Trophoblast cell (in vitro differentiated cells and primary cell): ENCODE measurements at regions not wholly inside any gene's neighbourhood (a gene's known extent, or its start where the extent isn't known, plus 50 kb on each side); places are given as distances from the start of the nearest gene placed in this dataset.

Experiments
- DNase-seq, 2 donors: peaks; one replicate each; pipeline ENCODE4 v3.0.0-alpha.2; 2016
- H2AFZ ChIP-seq: 2 replicates; pipeline ENCODE4 v1.6.1; 2013; ENCODE audit warnings: low read length, moderate library complexity, mild to moderate bottlenecking; ENCODE audit not compliant: insufficient read depth, poor library complexity
- H2AK5ac ChIP-seq: 2 replicates; pipeline ENCODE4 v1.6.1; 2013; ENCODE audit warnings: mild to moderate bottlenecking, low read length
- H2BK120ac ChIP-seq: 2 replicates; pipeline ENCODE4 v1.6.1; 2013; ENCODE audit warnings: low read length, mild to moderate bottlenecking, moderate library complexity; ENCODE audit not compliant: insufficient read depth, poor library complexity
- H2BK12ac ChIP-seq: 2 replicates; pipeline ENCODE4 v1.6.1; 2013; ENCODE audit warnings: mild to moderate bottlenecking, low read length, moderate library complexity
- H2BK5ac ChIP-seq: 2 replicates; pipeline ENCODE4 v1.6.1; 2013; ENCODE audit warnings: low read length, low read depth, moderate library complexity, mild to moderate bottlenecking; ENCODE audit not compliant: poor library complexity
- H3K14ac ChIP-seq: 2 replicates; pipeline ENCODE4 v1.6.1; 2013; ENCODE audit warnings: mild to moderate bottlenecking, low read length
- H3K18ac ChIP-seq: 2 replicates; pipeline ENCODE4 v1.6.1; 2013; ENCODE audit warnings: mild to moderate bottlenecking, low read length
- H3K23ac ChIP-seq: 2 replicates; pipeline ENCODE4 v1.6.1; 2013; ENCODE audit warnings: low read length
- H3K27ac ChIP-seq: 2 replicates; pipeline ENCODE4 v1.5.1; 2013; ENCODE audit warnings: low read depth, mild to moderate bottlenecking, inconsistent platforms, low read length, moderate library complexity
- H3K27me3 ChIP-seq: 2 replicates; pipeline ENCODE4 v1.6.1; 2013; ENCODE audit warnings: inconsistent platforms, mild to moderate bottlenecking, low read length, moderate library complexity; ENCODE audit not compliant: insufficient read depth
- H3K36me3 ChIP-seq, 2 experiments: 1 replicate in 1 of 2; 2 replicates in 1 of 2; pipeline ENCODE4 v1.6.1; 2013; ENCODE audit warnings: low read length in 2 of 2, mild to moderate bottlenecking in 2 of 2, moderate library complexity in 1 of 2; ENCODE audit not compliant: insufficient read depth in 2 of 2, control insufficient read depth in 1 of 2
- H3K4ac ChIP-seq: 2 replicates; pipeline ENCODE4 v1.6.1; 2013; ENCODE audit warnings: low read depth, mild to moderate bottlenecking, low read length, moderate library complexity
- H3K4me1 ChIP-seq, 2 experiments: 1 replicate in 1 of 2; 2 replicates in 1 of 2; pipeline ENCODE4 v1.6.1; 2013; ENCODE audit warnings: low read length in 2 of 2, mild to moderate bottlenecking in 2 of 2, moderate library complexity in 1 of 2; ENCODE audit not compliant: insufficient read depth in 2 of 2, control insufficient read depth in 1 of 2
- H3K4me2 ChIP-seq: 2 replicates; pipeline ENCODE4 v1.6.1; 2013; ENCODE audit warnings: inconsistent platforms, mild to moderate bottlenecking, low read length, moderate library complexity
- H3K4me3 ChIP-seq: 2 replicates; pipeline ENCODE4 v1.5.1; 2013; ENCODE audit warnings: mild to moderate bottlenecking, low read depth, low read length, inconsistent platforms
- H3K79me1 ChIP-seq: one replicate; pipeline ENCODE4 v1.6.1; 2013; ENCODE audit warnings: low read length
- H3K79me2 ChIP-seq: 2 replicates; pipeline ENCODE4 v1.6.1; 2013; ENCODE audit warnings: low read length, mild to moderate bottlenecking; ENCODE audit not compliant: control insufficient read depth, insufficient read depth, poor library complexity
- H3K9ac ChIP-seq: 2 replicates; pipeline ENCODE4 v1.6.1; 2013; ENCODE audit warnings: mild to moderate bottlenecking, low read length
- H3K9me3 ChIP-seq: 2 replicates; pipeline ENCODE4 v1.6.1; 2013; ENCODE audit warnings: low read depth, mild to moderate bottlenecking, control low read depth, inconsistent platforms, low read length; ENCODE audit not compliant: insufficient read depth
- H4K12ac ChIP-seq: 2 replicates; pipeline ENCODE4 v1.6.1; 2013; ENCODE audit warnings: low read depth, mild to moderate bottlenecking, low read length, moderate library complexity
- H4K8ac ChIP-seq: 2 replicates; pipeline ENCODE4 v1.6.1; 2013; ENCODE audit warnings: low read depth, mild to moderate bottlenecking, low read length, moderate library complexity
- H4K91ac ChIP-seq: one replicate; pipeline ENCODE4 v1.6.1; 2013; ENCODE audit warnings: low read depth, mild to moderate bottlenecking, low read length, moderate library complexity
- WGBS: extraction: QIAGEN DNeasy Blood & Tissue Kit; methylation state at CpG from one replicate; pipeline ENCODE4 v1.1.7; 2013; ENCODE audit warnings: missing lambda C conversion rate; ENCODE audit not compliant: insufficient read length, insufficient coverage; ENCODE audit errors: extremely low coverage; 5-methylcytosine and 5-hydroxymethylcytosine counted together

DNA sequence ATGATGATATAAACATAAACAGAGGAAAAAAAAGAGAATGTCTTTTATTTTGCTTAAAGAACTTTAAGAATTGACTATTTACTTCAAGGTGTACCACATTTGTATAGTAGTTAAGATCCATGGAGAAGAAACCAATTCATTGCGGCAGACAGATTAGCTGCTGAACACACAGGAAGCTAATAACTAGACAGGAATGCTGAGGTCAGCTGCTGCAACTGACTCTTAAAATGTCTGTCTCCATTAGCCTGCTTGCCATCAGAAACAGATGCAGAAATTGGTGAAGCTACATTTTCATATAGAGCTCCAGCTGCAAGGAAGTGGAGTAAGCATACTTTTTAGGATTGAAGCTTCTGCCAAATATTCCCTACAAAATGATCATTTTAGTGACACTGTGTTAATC, 939.5 kb downstream of the EPHA7 start:
- no peaks in the 10 kb centered on the region for H3K9me3 ChIP-seq
- no peak overlapping the region for H3K4me3 ChIP-seq
- no peaks in the 10 kb centered on the region for H3K36me3 ChIP-seq
- no peak overlapping the region for H2BK12ac ChIP-seq
- no peaks in the 10 kb centered on the region for H3K79me1 ChIP-seq
- no peaks in the 10 kb centered on the region for H3K79me2 ChIP-seq
- H3K14ac ChIP-seq: no peak overlapping the region
- H4K8ac ChIP-seq: no peak overlapping the region
- no peak overlapping the region for H3K4ac ChIP-seq
- H3K9ac ChIP-seq: no peak overlapping the region
- no peak overlapping the region for H4K12ac ChIP-seq
- no peak for DNase-seq
- no peak overlapping the region for H2AK5ac ChIP-seq
- no peaks in the 10 kb centered on the region for H3K27me3 ChIP-seq
- no CpG with 5 or more reads among the region's 1 CpG for WGBS
- no peak overlapping the region for H2BK120ac ChIP-seq
- no peak overlapping the region for H3K23ac ChIP-seq
- H3K4me1 ChIP-seq: no peaks in the 10 kb centered on the region
- no peak overlapping the region for H4K91ac ChIP-seq
- no peak overlapping the region for H3K27ac ChIP-seq
- no peak overlapping the region for H2BK5ac ChIP-seq
- H2AFZ ChIP-seq: no peak overlapping the region
- H3K18ac ChIP-seq: no peak overlapping the region
- H3K4me2 ChIP-seq: no peak overlapping the region

DNA sequence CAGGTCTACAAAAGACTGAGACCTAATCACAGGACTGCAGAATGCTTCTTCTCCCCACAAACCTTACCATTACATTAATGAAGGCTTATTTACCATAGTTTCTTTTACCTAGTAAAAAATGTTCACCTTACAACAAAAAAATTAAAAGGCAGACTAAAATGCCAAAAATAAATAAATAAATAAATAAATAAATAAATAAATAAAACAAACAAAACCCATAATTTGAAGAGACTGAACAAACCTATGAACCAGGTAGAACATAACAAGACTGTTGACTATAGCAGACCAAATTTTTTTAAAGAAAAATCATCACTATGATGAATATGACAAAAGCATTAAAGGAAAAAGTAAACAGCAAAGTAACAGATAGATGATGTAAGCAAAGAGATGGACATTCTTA, 946.3 kb downstream of the EPHA7 start:
- no peaks in the 10 kb centered on the region for H3K79me1 ChIP-seq
- no peaks in the 10 kb centered on the region for H3K4me1 ChIP-seq
- H3K14ac ChIP-seq: no peak overlapping the region
- no peak overlapping the region for H2AK5ac ChIP-seq
- H2BK12ac ChIP-seq: no peak overlapping the region
- H2BK5ac ChIP-seq: no peak overlapping the region
- H3K9ac ChIP-seq: no peak overlapping the region
- no peak overlapping the region for H4K8ac ChIP-seq
- no peak overlapping the region for H3K4me3 ChIP-seq
- no peaks in the 10 kb centered on the region for H3K36me3 ChIP-seq
- H3K9me3 ChIP-seq: no peaks in the 10 kb centered on the region
- H2AFZ ChIP-seq: no peak overlapping the region
- H4K12ac ChIP-seq: no peak overlapping the region
- H4K91ac ChIP-seq: no peak overlapping the region
- no peak overlapping the region for H2BK120ac ChIP-seq
- no peak overlapping the region for H3K23ac ChIP-seq
- no peak overlapping the region for H3K18ac ChIP-seq
- DNase-seq: no peak
- no peak overlapping the region for H3K4me2 ChIP-seq
- no peak overlapping the region for H3K27ac ChIP-seq
- H3K4ac ChIP-seq: no peak overlapping the region
- no peaks in the 10 kb centered on the region for H3K79me2 ChIP-seq
- H3K27me3 ChIP-seq: no peaks in the 10 kb centered on the region

DNA sequence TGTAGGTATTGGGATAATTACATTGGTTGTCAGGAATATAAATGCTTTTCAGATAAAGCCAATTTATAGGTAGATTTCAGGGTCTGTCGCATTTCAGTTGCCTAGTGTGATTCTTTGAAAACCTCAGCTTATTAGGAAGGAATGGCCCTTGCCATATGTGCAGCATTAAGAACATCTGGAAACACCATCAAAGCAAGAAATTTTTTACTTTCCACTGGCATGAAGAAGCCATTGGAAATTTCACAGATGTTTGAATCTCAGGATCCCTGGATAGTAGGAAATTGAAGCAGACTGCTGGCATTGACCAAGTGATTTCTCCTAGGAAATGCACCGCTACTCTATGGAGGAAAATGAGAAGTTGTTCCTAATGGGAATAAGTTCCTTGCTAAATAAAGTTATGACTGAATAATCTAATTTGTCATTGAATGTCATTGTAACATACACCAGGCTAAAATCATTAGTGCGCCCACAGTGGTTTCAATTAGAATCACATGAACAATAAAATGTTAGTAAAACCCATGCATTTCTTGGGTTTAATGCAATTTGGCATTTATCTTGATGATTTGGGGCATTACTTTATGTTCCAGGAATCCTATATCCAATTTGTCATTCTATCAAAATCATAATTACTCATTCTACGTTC, 950.1 kb downstream of the EPHA7 start:
- H4K8ac ChIP-seq: no peak overlapping the region

DNA sequence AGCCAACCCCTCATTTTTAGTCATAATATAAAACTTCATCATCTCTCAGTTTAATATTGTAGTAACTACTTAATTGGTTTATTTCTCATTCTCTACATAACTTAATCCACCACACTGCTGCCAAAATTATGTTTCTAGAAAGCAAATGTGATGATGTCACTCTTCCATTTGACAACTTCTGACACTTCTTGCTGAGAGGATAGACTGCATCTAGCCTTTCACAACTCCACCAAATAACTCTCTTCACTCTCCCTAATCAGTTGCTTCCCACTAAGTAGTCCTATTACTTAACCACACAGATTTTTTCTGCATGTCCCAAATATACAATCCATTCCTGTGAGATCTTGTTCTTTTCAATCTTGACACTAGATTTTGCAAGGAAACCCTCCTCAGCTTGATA, 951.3 kb downstream of the EPHA7 start:
- H3K27ac ChIP-seq: no peak overlapping the region
- H3K79me1 ChIP-seq: no peaks in the 10 kb centered on the region
- H2AFZ ChIP-seq: no peak overlapping the region
- no peak for DNase-seq
- H4K12ac ChIP-seq: no peak overlapping the region
- H3K4ac ChIP-seq: no peak overlapping the region
- H3K23ac ChIP-seq: no peak overlapping the region
- H2BK12ac ChIP-seq: no peak overlapping the region
- no peaks in the 10 kb centered on the region for H3K4me1 ChIP-seq
- peaks cover 2% of the 10 kb centered on the region for H3K9me3 ChIP-seq
- no peak overlapping the region for H3K14ac ChIP-seq
- no peak overlapping the region for H4K91ac ChIP-seq
- H2BK5ac ChIP-seq: no peak overlapping the region
- no peak overlapping the region for H3K4me2 ChIP-seq
- H2BK120ac ChIP-seq: no peak overlapping the region
- no peak overlapping the region for H3K18ac ChIP-seq
- H4K8ac ChIP-seq: no peak overlapping the region
- no peaks in the 10 kb centered on the region for H3K36me3 ChIP-seq
- H3K4me3 ChIP-seq: no peak overlapping the region
- H3K27me3 ChIP-seq: no peaks in the 10 kb centered on the region
- no peaks in the 10 kb centered on the region for H3K79me2 ChIP-seq
- no peak overlapping the region for H3K9ac ChIP-seq
- H2AK5ac ChIP-seq: no peak overlapping the region

More for the DNA sequence above, 950.1 kb downstream of the EPHA7 start:
- no peak for DNase-seq
- Histone ChIP-seq H3K4me1 (no peaks in the 10 kb centered on the region), H3K36me3 (no peaks in the 10 kb centered on the region), H3K14ac (no peak overlapping the region), H3K79me1 (no peaks in the 10 kb centered on the region), H4K91ac (no peak overlapping the region), H2AFZ (no peak overlapping the region), H2BK12ac (no peak overlapping the region), H2BK5ac (no peak overlapping the region), H3K4me2 (no peak overlapping the region), H3K4ac (no peak overlapping the region), H3K27ac (no peak overlapping the region), H3K23ac (no peak overlapping the region), H3K79me2 (no peaks in the 10 kb centered on the region), H3K27me3 (no peaks in the 10 kb centered on the region), H4K12ac (no peak overlapping the region), H2AK5ac (no peak overlapping the region), H3K9me3 (peaks cover 2% of the 10 kb centered on the region), H3K4me3 (no peak overlapping the region), H3K18ac (no peak overlapping the region), H2BK120ac (no peak overlapping the region), H3K9ac (no peak overlapping the region)
- 100% methylated on average over 1 of the region's 4 CpGs for WGBS
